ENCODE measurements at regions not wholly inside any gene's neighbourhood (a gene's known extent, or its start where the extent isn't known, plus 50 kb on each side); places are given as distances from the start of the nearest gene placed in this dataset.

GRCh38 chr13:109840201-109840892 is 54.0 kb upstream of the IRS2 start:
- Mint-ChIP-seq H3K27ac (no peak overlapping the region), H3K4me1 (peaks cover 10% of the 10 kb centered on the region), H3K9me3 (peaks cover 3% of the 10 kb centered on the region), H3K4me3 (peak overlapping the region; percentile 12), H3K36me3 (no peaks in the 10 kb centered on the region)
- peak; percentile 98 for ATAC-seq
- no peak for DNase-seq (ENCODE audit: low spot score in 2 of 2)

DNA sequence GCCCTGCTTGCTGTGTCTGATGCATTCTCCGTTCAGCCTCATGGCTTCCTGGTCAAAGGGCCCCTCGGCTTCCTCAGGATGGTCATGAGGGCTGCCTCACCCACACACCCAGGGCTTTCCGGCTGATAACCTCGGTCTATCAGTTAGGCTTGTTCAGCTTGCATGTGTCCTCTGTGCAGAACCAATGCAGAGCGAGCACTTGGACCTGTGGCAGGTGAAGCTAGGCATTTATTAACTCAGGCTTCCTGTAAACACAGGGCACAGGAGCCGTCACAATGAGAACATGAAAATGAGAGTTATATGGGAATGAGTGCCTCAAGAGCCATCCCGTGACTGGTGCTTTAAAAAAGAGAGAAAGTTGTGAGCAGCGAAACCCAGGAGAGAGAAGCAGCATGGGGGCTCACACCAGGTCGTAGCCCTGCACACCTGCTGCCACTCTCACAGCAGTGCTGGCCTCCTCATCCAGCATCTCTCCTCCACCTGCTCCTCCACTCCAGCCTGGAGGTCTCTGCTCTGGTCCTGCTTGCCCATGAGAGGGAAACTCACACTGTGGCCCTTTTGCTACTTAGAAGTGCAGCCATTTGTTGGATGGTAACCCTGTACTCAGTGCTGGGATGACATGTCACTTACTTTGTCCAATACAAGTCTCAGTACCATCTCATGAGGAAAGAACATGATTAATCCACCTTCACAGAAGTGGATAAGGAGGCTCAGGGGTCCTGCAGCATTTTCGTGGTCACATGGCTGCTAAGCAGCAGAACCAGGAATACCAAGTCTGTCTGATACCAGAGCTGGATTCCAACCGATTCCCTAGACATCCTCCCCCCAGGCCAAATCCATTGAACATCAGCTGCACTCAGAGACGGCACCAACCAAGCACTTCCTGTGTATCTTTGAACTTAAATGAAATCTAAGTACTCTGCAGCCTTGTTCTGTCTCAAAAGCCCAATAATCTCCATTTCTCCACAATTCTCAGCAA is 50.5 kb upstream of the IRS2 start:
- H3K36me3 Mint-ChIP-seq = no peaks in the 10 kb centered on the region
- ATAC-seq = no peak
- H3K4me3 Mint-ChIP-seq = no peak overlapping the region
- peaks cover 10% of the 10 kb centered on the region for H3K4me1 Mint-ChIP-seq
- H3K27ac Mint-ChIP-seq = no peak overlapping the region
- H3K9me3 Mint-ChIP-seq = no peaks in the 10 kb centered on the region
- no peak for DNase-seq (ENCODE audit: low spot score in 2 of 2)
